Caki2 (cell line): ENCODE measurements at regions not wholly inside any gene's neighbourhood (a gene's known extent, or its start where the extent isn't known, plus 50 kb on each side); places are given as distances from the start of the nearest gene placed in this dataset.
"Not testable (repeated sequence)": the region's sequence is repeated elsewhere in the genome, so short reads cannot be mapped to it uniquely, and the experiment has no call there.

ENCODE experiments used
- DNase-seq: peaks from one replicate; pipeline ENCODE4 v3.0.0-alpha.2; 2015; ENCODE audit warnings: low read depth
- in situ Hi-C: cut with HindIII; loops from 2 replicates; pipeline ENCODE4 v1.10.0; 2016; ENCODE audit warnings: low sequenced_read_pairs, low pct_unique_long_range_greater_than_20kb, mixed read lengths

GRCh38 chr2:185318271-185318724 lies 420.3 kb upstream of the FSIP2 start:
- in situ Hi-C loops: no loop called here
- no peak for DNase-seq

GRCh38 chr2:185335879-185336278 lies 402.7 kb upstream of the FSIP2 start:
- in situ Hi-C loops: no loop called here
- DNase-seq: no peak

- no peak for DNase-seq
- in situ Hi-C loops: no loop called here
Measured at GRCh38 chr2:185337033-185337432, 401.6 kb upstream of the FSIP2 start.

- in situ Hi-C loops: no loop called here
- DNase-seq: no peak
Measured at GRCh38 chr2:185338104-185338503, 400.5 kb upstream of the FSIP2 start.

GRCh38 chr2:185347445-185347844 lies 391.2 kb upstream of the FSIP2 start:
- in situ Hi-C loops: no loop called here
- DNase-seq: no peak

- in situ Hi-C loops: no loop called here
- DNase-seq: no peak
Measured at GRCh38 chr2:185360776-185361175, 377.8 kb upstream of the FSIP2 start.

GRCh38 chr2:185372188-185372587 lies 366.4 kb upstream of the FSIP2 start:
- DNase-seq: peak; percentile 25
- in situ Hi-C loops: no loop called here

- DNase-seq: no peak
- in situ Hi-C loops: no loop called here
Measured at GRCh38 chr2:185373229-185373628, 365.4 kb upstream of the FSIP2 start.

GRCh38 chr2:185374878-185375277 lies 363.7 kb upstream of the FSIP2 start:
- in situ Hi-C loops: no loop called here
- DNase-seq: peak; percentile 23

GRCh38 chr2:185375731-185376130 lies 362.9 kb upstream of the FSIP2 start:
- DNase-seq: no peak
- in situ Hi-C loops: no loop called here

- in situ Hi-C loops: no loop called here
- DNase-seq: no peak
Measured at GRCh38 chr2:185381631-185382030, 357.0 kb upstream of the FSIP2 start.

- peak; percentile 63 for DNase-seq
- in situ Hi-C loops: no loop called here
Measured at GRCh38 chr2:185384822-185385560, 353.6 kb upstream of the FSIP2 start.

- no peak for DNase-seq
- in situ Hi-C loops: no loop called here
Measured at GRCh38 chr2:185388226-185388625, 350.4 kb upstream of the FSIP2 start.

- no peak for DNase-seq
- in situ Hi-C loops: no loop called here
Measured at GRCh38 chr2:185391543-185391942, 347.1 kb upstream of the FSIP2 start.

GRCh38 chr2:185393091-185393490 lies 345.5 kb upstream of the FSIP2 start:
- DNase-seq: no peak
- in situ Hi-C loops: no loop called here

- in situ Hi-C loops: no loop called here
- no peak for DNase-seq
Measured at GRCh38 chr2:185402474-185402873, 336.1 kb upstream of the FSIP2 start.

- DNase-seq: no peak
- in situ Hi-C loops: no loop called here
Measured at GRCh38 chr2:185404578-185404977, 334.0 kb upstream of the FSIP2 start.

GRCh38 chr2:185417111-185417510 lies 321.5 kb upstream of the FSIP2 start:
- in situ Hi-C loops: no loop called here
- DNase-seq: no peak

GRCh38 chr2:185417688-185418087 lies 320.9 kb upstream of the FSIP2 start:
- in situ Hi-C loops: no loop called here
- DNase-seq: no peak

- DNase-seq, in situ Hi-C loops: not testable (repeated sequence)
Measured at GRCh38 chr2:185424958-185425629, 313.5 kb upstream of the FSIP2 start.
